ENCODE measurements at regions not wholly inside any gene's neighbourhood (a gene's known extent, or its start where the extent isn't known, plus 50 kb on each side); places are given as distances from the start of the nearest gene placed in this dataset.
"Not testable (repeated sequence)": the region's sequence is repeated elsewhere in the genome, so short reads cannot be mapped to it uniquely, and the experiment has no call there.

DNA sequence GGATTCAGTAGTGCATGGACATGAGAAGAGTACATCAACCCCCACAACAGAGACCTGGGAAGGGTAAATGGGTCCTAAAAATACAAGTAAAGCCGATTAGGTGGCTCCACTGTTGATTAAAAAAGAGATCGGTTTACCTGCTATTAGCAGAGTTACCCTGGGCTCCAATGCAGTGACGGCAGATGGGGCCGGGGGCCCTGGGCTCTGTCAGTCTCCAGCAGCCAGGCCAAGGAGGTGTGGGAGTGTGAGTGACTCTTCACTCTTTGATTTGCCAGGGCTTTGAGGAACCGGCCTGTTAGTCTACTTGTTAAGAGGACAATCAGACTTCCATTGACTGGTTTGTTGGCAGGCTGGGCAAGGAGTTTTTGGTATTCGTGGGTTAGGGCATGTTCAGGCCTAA lies 1368.7 kb downstream of the UQCRFS1 start:
- no peak for DNase-seq

DNA sequence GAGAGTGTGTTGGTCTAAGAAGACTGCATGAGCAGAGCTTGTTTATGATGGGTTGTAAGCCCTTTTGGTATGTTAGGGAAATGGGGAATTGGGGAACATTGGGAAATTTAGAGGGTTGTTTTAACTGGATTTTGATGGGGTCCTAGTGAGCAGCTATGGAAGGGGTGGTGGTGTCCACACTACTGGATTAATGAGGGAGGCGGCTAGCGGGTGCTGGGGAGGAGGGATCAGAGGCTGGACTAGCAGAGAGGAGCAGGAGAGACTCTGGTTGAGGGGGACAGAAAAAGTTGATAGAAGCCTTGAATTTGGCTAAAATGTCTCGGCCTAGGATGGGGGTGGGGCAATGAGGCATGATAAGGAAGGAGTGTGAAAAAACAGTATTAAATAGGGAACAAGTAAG lies 1369.1 kb downstream of the UQCRFS1 start:
- DNase-seq: no peak

DNA sequence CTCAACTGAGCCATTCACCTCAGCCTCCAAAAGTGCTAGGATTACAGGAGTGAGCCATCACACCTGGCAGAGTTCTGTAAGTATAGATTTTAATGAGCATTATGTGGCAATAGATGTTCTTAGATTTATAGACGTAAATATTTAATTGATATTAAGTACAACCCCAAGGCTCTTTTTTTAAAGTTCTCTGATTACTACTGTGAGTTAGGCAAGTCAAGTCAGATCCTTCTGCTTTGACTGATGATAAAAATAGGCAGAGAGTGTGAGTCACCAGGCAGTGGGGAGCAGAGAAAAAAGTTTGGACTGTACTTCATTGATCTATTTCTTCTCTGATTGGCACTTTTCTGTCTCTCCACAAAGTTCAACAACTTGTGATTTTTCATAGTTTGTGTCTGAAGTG lies 1379.9 kb downstream of the UQCRFS1 start:
- DNase-seq: no peak

DNA sequence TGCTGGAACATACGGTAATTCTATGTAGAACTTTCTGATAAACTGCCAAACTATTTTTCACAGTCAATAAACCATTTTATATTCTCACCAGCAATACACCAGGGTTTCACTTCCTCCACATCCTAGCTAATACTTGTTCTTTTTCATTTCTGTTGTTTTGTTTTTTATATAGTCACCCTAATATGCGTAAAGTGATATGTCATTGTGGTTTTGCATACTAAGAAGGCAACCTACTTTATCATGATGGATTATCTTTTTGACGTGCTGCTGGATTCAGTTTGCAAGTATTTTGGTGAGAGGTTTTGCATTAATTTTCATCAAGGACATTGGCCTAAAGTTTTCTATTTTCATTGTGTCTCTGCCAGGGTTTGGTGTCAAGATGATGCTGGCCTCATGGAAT lies 1384.1 kb downstream of the UQCRFS1 start:
- no peak for DNase-seq

DNA sequence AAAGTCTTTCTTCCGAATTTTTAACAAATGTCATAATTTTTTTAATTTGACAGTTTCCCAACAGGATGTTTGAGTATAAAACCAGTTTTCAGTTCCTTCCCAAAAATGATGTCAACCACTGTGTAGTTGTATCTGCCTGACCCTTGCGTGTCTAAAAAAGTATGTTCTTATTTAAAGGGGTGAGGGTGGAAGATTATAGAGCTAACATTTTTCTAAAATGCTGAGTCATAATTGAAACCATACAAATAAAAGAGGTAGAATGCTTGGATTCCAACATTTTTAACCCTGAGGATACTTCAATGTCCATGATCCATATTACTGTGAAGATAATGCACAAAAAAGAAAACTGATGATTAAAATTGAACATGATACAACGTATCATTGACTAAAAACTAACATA lies 1388.8 kb downstream of the UQCRFS1 start:
- no peak for DNase-seq

DNA sequence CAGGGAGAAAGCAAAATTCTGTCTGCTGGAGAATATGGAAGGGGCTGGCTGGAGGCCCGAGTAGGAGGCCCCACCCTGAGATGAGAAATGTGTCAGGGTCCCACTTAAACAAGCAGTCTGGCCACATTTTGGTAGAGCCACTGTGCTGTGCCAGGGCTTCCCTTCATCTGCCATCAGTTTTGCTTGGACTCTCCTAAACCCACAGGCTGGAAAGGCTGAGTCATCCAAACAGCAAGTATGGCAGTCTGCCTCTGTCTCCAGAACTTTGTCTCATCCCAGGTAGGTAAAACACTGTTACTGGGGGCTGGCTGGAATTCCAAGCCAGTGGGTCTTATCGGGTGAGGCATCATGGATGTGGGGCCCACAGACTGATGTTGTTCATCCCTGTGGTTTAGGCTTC lies 1390.6 kb downstream of the UQCRFS1 start:
- DNase-seq: no peak

DNA sequence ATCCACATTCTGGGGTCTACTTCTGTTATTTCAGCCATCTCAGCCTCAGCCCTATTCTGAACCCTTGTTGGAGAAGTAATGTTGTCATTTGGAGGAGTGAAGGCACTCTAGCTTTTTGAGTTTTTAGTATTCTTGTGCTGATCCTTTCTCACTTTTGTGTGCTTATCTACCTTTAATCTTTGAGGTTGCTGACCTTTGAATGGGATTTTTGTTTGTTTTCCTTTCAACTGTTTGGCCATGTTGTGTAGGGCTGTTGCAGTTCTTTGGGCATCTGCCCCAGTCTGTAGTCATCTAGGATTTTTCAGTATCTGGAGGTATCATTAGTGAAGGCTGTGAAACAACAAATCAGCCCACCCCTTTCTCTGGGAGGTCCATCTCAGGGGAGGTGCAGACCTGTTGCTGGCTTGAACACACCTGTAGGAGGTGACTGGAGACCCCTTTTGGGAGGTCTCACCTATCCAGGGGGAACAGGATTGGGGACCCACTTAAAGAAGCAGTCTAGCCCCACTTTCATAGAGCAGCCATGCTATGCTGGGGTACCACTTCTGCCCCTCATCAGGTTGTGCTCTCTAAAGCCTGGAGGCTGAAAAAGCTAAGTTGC lies 1391.4 kb downstream of the UQCRFS1 start:
- DNase-seq: no peak

DNA sequence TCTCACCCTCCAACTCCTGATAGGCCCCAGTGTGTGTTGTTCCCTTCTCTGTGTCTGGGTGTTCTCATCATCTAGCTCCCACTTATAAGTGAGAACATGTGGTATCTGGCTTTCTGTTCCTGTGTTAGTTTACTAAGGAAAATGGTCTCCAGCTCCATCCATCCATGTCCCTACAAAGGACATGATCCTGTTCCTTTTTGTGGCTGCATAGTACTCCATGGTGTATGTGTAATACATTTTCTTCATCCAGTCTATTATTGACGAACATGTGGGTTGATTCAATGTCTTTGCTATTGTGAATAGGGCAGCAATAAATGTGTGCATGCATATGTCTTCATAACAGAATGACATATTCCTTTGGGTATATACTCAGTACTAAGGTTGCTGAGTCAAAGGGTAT lies 1397.0 kb downstream of the UQCRFS1 start:
- no peak for DNase-seq

DNA sequence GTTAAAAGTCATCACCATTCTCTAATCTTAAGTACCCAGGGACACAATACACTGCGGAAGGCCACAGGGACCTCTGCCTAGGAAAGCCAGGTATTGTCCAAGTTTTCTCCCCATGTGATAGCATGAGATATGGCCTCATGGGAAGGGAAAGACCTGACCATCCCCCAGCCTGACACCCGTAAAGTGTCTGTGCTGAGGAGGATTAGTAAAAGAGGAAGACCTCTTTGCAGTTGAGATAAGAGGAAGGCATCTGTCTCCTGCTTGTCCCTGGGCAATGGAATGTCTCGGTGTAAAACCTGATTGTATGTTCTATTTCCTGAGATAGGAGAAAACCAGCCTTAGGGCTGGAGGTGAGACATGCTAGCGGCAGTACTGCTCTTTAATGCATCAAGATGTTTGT lies 1398.1 kb downstream of the UQCRFS1 start:
- not testable (repeated sequence) for DNase-seq

DNA sequence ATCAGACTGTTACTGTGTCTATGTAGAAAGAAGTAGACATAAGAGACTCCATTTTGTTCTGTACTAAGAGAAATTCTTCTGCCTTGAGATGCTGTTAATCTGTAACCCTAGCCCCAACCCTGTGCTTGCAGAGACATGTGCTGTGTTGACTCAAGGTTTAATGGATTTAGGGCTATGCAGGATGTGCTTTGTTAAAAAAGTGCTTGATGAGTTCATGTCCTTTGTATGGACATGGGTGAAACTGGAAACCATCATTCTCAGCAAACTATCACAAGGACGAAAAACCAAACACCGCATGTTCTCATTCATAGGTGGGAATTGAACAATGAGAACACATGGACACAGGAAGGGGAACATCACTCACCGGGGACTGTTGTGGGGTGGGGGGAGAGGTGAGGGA lies 1398.7 kb downstream of the UQCRFS1 start:
- not testable (repeated sequence) for DNase-seq

DNA sequence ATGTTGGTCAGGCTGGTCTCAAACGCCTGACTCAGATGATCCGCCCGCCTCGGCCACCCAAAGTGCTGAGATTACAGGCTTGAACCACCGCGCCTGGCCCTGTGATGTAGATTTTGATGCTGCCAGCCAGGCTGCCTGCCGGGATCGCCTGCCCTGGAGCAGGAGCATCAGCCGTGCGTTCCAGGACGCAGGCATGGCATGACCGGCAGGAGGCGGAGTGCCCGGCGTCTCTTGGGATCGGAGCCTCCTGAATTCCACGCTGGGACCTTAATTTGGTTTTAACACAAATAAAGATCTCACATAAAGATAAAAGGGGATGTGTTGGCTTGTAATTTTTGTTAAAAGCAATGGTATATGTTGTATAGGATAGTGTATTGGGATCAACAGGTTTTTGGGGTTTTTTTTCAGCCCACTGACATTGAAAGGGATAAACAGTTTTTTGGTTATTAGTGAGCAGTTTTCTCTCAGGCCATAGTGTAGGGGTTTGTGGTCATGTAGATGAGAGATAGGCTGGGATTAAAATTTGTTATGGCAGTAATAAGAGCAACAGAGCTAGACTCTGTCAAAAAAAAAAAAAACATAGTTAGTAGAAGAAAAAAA lies 1406.4 kb downstream of the UQCRFS1 start:
- no peak for DNase-seq

DNA sequence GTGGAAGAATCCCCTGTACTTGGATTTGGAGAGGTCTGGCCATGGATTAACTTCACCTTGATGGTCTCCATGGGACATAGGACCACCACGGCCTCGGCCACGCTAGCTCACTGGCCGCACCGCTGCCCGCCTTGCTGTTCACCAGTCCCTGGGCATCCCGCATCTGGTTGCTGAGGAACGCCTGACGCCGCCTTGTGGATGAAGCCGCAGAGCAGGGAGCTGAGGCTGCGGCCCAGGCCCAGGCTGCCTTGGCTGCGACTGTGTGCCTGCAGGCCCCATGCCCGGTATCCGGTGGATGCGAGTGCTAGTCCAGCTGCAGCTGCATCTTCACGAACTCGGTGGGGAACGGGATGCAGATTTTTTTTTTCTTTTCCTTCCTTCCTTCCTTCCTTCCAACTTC lies 1407.1 kb downstream of the UQCRFS1 start:
- DNase-seq: no peak

DNA sequence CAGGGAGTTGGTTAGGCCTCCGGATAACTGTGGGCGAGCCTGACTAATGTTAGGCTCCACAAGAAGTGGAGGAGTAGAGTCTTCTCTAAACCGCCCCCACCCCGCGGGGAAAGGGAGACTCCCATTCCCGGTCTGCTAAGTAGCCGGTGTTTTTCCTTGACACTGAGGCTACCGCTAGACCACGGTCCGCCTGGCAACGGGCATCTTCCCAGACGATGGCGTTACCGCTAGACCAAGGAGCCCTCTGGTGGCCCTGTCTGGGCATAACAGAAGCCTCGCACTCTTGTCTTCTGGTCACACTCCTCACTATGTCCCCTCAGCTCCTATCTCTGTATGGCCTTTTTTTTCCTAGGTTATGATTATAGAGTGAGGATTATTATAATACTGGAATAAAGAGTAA lies 1410.7 kb downstream of the UQCRFS1 start:
- DNase-seq: not testable (repeated sequence)

DNA sequence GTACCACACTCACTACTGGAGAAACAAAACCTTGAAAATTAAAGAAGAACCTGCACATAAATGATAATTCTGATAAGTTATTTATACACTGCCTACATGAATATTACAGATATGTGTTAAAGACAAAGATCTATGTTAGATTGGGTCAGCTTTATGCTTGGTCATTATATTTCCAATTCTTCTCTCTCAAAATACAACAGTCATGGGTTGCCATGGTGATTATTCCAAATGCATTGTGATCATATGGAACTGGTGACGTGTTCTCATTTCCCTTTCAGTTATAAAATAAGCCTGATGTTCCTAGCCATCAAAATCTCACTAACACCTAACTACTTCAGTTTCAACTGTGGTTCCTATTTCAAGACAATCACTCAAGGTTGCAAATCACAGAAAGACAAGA lies 1416.4 kb downstream of the UQCRFS1 start:
- no peak for DNase-seq

DNA sequence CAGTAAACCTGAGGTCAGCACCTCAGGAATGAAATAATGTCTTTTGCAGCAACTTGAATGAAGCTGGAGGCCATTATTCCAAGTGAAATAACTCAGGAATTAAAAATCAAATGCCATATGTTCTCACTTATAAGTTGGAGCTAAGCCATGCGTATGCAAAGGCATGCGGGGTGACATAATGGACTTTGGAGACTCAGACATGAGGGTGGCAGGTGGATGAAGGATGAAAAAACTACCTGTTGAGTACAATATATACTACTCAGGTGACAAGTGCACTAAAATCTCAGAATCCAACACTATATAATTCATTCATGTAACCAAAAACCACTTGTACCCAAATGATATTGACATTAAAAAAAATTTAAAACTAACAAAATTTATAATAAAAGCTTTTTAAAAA lies 1416.9 kb downstream of the UQCRFS1 start:
- no peak for DNase-seq

DNA sequence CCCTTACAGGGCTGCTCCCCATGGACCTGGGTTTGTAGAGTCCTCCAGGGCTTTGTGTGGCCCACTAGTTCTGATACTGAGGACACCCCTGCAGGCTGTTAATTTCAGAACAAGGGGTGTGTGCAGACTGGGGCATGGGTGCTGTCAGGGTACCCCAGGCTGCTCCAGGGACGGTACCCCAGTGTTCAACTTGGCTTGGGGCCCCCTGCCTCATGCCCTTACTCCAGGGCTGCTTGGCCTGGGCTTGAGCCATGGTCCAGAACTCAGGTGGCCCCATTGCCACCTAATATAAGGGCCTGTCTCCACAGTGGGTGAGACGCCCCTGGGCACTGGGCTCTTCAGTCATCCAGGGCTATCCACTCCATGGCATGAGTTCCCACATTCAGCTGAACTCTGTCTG lies 1417.6 kb downstream of the UQCRFS1 start:
- DNase-seq: no peak

DNA sequence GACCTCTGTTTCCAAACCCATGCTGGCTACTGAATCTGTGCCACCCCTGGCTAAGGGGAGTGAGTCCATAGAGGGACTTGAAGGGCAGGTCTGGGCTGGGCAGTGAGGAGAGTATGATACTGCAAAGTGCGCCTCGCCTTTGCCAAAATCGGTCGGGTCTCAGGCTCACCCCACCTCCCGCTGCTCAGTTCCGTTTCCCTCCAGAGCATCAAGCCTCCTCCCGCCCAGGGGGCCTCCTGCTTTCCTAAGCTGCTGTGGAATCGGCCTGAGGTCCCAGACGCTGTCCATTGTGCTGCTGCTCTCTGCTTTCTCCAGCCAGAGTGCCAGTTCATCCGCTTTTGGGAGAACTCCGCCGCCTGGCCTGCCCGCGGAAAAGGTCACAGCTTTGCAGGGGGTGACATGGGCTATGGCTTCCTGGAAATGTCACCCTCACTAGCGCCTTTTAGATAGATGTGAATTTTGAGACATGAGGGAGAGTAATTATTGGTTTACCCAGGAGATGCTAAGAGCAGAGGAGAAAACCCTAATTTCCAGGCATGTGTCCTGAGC lies 1418.4 kb downstream of the UQCRFS1 start:
- DNase-seq: peak; percentile 23 to 43

DNA sequence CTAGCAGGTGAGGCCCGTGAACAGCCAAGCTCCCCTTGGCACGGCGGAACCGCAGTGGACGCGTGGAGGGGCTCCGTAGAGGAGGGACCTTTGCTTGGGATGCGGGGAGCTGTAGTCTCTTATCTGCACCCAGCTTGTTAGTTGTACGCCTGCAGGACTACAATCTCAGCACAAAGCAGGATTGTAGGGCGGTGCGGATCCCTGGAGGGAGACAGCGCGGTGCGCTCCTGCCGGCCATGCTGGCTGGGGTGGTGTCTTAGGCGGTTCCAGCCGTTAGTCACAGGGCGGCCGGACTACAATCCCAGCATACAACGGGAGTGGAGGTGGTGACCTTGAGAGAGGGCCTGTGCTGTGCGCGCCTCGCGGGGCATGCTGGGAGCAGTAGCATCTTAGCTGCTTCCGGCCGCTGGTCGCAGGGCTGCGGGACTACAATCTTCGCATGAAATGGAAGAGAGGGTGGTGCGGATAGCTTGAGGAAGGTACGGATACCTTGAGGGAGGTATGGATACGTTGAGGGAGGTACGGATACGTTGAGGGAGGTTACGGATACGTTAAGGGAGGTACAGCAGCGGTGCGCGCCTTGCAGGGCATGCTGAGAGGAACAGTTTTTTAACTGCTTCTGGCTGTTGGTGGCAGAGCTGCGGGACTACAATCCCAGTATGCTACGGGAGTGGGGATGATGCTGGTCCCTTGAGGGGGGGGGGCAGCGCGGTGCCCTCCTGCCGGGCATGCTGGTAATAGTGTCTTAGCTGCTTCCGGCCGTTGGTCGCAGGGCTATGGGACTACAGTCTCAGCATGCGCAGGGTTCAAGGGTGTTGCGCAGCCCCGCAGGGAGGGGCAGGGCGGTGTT lies 1419.1 kb downstream of the UQCRFS1 start:
- DNase-seq: peak; percentile 93 to 94

DNA sequence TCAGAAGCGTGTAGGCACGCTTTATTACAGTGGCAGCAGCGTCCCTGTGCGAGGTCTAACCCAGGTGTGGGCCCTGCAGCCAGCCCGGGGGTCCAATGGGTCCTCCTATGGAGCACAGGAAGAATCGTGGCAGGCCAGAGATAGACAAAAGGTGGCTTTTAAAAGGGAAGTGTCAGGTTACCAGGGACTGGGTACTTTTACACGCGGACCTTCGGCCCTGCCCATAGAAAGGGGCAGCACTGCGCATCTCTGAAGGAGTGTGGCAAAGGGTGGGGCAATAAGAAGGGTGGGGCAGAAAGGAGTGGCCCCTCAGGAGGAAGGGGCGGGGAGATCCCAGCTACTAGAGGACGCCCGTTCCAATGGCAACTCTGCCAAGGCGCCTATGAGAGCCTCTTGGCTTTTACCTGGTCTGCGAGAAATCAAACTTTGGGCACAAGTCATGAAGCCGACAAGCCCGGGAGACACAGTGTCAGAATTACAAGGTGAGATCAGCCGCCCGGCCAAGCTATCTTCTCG lies 1419.8 kb downstream of the UQCRFS1 start:
- peak in 1 of 2 donors; percentile 64 for DNase-seq

DNA sequence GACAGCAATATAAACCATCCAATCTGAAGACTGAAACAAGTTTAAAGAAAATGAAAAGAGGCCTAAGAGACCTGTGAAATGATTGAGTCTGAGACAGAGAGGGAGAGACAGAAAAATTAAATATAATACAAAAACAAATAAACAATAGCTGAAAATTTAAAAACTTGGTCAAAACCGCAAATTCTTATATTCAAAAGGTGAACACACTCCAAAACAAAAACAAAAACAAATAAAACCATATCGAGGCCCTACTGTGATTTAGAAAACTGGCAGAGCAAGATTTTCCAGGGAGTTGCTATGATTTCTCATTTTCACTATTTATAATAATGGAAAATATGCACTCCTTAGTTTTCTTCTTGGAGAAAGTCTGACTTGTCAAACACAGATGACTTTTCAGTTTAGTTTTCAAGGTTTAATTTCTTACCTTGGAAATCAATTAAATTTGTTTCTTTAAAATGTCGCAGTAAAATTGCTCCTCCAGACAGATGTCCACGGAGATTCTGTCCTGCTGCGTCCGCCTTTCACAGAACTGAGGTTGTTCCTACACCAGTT lies 1420.3 kb downstream of the UQCRFS1 start:
- no peak for DNase-seq

DNA sequence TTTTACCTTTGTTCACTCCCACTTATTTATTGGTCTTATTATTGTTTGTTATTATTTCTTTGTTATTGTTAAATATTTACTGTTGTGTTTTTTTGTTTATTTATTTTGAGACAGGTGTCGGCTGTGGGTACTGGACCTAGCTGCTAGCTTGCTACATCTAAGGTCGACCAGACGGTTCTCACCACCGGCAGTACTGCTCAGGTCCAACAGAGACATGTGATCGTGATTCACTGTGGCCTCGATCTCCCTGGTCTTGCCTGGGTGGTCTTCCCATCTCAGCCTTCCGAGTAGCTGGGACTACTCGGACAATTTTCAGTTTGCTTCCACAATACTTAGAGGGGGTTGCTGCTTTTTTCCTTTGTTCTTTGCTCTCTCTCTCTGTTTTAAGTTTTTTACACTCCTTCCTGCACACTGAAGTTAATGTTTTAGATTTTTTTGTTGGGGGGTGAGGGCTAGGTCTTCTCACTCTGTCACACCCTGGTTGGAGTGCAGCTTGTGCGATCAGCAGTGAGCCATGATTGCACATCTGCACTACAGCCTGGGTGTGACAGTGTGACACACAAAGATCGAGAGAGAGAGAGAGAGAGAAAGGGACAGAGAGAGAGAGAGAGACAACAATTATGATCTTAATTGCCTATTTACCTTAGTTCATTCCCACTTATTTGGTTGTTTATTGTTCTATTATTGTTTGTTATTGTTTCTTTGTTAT lies 1432.4 kb downstream of the UQCRFS1 start:
- no peak for DNase-seq

DNA sequence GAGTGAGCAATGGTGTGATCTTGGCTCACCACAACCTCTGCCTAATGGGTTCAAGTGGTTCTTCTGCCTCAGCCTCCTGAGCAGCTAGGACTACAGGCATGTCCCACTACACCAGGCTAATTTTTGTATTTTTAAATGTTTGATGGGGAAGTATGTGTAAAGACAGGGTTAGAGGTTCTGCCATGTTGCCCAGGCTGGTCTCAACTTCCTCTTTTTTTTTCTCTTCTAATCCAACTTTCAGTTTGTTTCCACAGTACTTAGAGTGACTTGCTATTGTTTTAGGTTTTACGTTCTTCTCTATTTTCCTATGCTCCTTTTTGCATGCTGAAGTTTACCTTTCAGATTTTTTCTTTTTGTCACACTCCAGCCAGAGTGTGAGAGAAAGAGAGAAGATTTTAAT lies 1433.0 kb downstream of the UQCRFS1 start:
- no peak for DNase-seq

DNA sequence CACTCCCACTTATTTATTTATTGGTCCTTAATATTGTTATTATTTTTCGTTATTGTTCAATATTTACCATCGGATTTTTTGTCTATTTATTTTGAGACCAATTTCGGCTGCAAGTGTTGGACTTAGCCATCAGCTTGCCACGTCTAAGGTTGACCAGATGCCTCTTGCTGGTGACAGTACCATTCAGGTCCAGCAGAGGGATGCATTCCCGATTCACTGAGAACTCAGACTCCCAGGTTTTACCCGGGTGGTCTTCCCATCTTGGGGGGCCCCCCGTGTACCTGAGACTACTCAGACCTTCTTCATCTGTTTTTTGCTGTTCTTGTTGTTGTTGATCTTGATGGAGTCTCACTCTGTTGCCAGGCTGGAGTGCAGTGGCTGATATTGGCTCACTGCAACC lies 1435.2 kb downstream of the UQCRFS1 start:
- no peak for DNase-seq

All from hippocampal formation (tissue), 2 donors.